ENCODE measurements at regions not wholly inside any gene's neighbourhood (a gene's known extent, or its start where the extent isn't known, plus 50 kb on each side); places are given as distances from the start of the nearest gene placed in this dataset.
A peak's percentile ranks its signal among the peaks of the same experiment; 100 is the strongest.

- DNase-seq (ENCODE audit: low read depth): peak; percentile 30
- TF ChIP-seq CTCF (IDR thresholded peaks at IDR 0.05; ENCODE audit: insufficient read depth, low read depth, low read length): no peak
Observed at GRCh38 chr10:117757086-117757720, 214.7 kb downstream of the EMX2 start.

DNA sequence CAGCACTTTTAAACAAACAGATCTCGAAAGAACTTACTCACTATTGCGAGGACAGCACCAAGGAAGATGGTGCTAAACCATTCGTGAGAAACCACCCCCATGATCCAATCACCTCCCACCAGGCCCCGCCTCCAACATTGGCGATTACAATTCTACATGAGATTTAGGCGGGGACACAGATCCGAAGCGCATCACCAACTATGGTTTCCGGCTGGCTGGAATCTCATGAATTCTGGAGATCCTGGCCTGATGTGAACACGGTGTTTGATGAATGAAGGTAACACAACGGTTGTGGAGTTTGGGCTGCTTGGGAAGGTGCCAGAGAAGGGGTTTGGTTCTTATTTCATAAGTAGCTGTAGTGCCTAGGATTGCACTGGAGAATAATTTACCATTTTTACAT is 216.7 kb downstream of the EMX2 start:
- no peak for TF ChIP-seq CTCF (IDR thresholded peaks at IDR 0.05; ENCODE audit: insufficient read depth, low read depth, low read length)
- no peak for DNase-seq (ENCODE audit: low read depth)
- H3K4me3 ChIP-seq (ENCODE audit: low read depth, low read length): no peak overlapping the region

More at GRCh38 chr10:117757086-117757720, 214.7 kb downstream of the EMX2 start:
- H3K4me3 ChIP-seq (ENCODE audit: low read depth, low read length): no peak overlapping the region

DNA sequence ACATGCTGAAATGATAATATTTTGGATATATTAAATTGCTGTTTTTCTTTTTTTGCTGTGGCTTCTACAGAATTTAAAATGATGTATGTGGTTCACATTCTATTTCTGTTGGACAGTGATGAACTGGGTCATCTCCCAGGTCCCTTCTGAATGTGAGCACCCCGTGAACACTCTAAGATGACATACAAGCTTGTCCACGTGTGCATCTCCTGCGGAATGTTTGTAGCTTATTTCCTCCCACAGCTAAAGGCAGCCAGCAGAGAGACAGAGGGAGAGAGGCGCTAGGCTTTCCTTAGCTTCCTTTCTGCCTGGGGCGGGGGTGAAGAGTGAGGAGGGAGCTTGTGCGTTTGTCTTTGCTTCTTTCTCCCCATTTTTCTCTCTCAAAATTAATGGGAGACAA is 219.1 kb downstream of the EMX2 start:
- H3K4me3 ChIP-seq (ENCODE audit: low read depth, low read length): no peak overlapping the region
- DNase-seq (ENCODE audit: low read depth): peak; percentile 5
- no peak for TF ChIP-seq CTCF (IDR thresholded peaks at IDR 0.05; ENCODE audit: insufficient read depth, low read depth, low read length)

DNA sequence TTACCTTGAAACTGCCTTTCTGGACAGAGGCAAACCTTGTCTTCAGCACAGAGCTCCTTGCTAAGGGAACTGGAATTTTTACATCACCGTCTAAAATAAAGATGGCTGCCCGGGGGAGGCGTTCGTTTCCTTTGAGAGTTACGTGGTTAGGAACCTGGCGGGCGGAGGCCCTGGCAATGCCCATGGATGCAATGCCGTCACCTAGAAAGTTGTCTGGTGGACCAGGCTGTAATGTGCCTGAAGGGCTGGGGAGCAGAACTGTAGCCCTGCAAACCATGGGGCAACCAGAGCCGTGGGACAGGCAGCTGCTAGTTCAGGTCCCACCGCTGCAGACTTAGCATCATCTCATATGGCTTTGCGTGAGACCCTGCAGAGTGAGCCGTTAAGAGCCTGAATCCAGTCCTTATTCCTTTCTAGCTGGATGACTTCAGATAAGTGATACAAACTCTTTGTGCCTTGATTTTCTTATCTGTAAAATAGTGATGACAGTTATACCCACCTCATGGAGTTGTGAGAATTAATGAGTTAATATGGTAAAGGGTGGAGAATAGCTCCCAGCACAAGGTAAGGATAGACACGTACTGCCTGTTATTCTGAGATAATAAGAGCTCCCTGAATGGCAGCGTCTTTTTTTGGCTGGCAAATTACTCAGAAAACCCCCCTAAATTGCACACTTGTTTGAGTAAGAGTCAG is 219.7 kb downstream of the EMX2 start:
- H3K4me3 ChIP-seq (ENCODE audit: low read depth, low read length): no peak overlapping the region
- no peak for DNase-seq (ENCODE audit: low read depth)
- no peak for TF ChIP-seq CTCF (IDR thresholded peaks at IDR 0.05; ENCODE audit: insufficient read depth, low read depth, low read length)

DNA sequence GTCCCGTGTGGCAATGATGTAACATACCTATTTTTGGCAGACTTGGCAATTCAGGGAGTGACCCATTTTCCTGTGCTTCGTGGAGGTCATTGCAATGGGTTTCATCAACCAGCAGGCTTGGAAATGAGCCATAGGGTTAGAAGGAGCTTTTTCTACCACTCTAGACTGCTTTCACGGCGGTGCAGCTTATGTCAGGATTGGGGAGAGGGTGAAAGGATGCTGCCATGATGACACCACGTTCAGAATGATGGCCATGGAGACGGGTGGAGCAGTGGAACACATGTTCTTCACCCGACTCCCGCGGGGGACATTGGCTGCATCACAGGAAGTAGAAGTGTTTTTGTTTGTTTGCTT is 220.2 kb downstream of the EMX2 start:
- H3K4me3 ChIP-seq (ENCODE audit: low read depth, low read length): no peak overlapping the region
- no peak for TF ChIP-seq CTCF (IDR thresholded peaks at IDR 0.05; ENCODE audit: insufficient read depth, low read depth, low read length)
- peak; percentile 48 for DNase-seq (ENCODE audit: low read depth)

GRCh38 chr10:117763528-117763927 is 221.0 kb downstream of the EMX2 start:
- DNase-seq (ENCODE audit: low read depth): no peak
- TF ChIP-seq CTCF (IDR thresholded peaks at IDR 0.05; ENCODE audit: insufficient read depth, low read depth, low read length): no peak
- H3K4me3 ChIP-seq (ENCODE audit: low read depth, low read length): no peak overlapping the region

Data from fibroblast of villous mesenchyme (primary cell).